H1 (cell line): ENCODE measurements at regions not wholly inside any gene's neighbourhood (a gene's known extent, or its start where the extent isn't known, plus 50 kb on each side); places are given as distances from the start of the nearest gene placed in this dataset.

Experiments used
- CTCF ChIA-PET: fragments of 300-600 bp; sonication (Branson Sonifier 250); formaldehyde crosslinking; loops from one replicate; lab custom pipeline; 2021; ENCODE audit not compliant: partially characterized antibody; lab: Charles Lee
- POLR2A ChIA-PET: fragments of 300-600 bp; sonication (Branson Sonifier 250); formaldehyde crosslinking; loops from one replicate; lab custom pipeline; 2021; ENCODE audit warnings: inconsistent platforms; ENCODE audit not compliant: partially characterized antibody; lab: Charles Lee
- DNase-seq, 2 experiments: peaks; one replicate each; pipeline versions ENCODE4 v3.0.0 to v3.0.0-alpha.2; 2010 to 2022; ENCODE audit warnings: low spot score in 2 of 2, low read depth in 1 of 2, mixed read lengths in 1 of 2
- FAIRE-seq: peaks from 2 replicates; lab custom pipeline; 2011; peaks lifted over from hg19 to GRCh38; lab: Jason Lieb, UNC
- H2AFZ ChIP-seq: 2 replicates; pipeline ENCODE4 v1.8.1; 2012; ENCODE audit warnings: low read length, inconsistent platforms
- H2AK5ac ChIP-seq: 2 replicates; pipeline ENCODE4 v1.6.1; 2013; ENCODE audit warnings: low read depth, low read length
- H2BK120ac ChIP-seq: replicated peaks from 2 replicates; pipeline ENCODE3; 2013; ENCODE audit warnings: low read depth, low read length, inconsistent platforms
- H2BK12ac ChIP-seq: 2 replicates; pipeline ENCODE4 v1.6.1; 2013; ENCODE audit warnings: low read depth, low read length
- H2BK15ac ChIP-seq: 2 replicates; pipeline ENCODE4 v1.6.1; 2013; ENCODE audit warnings: low read length
- H2BK20ac ChIP-seq: 2 replicates; pipeline ENCODE4 v1.6.1; 2013; ENCODE audit warnings: low read length
- H2BK5ac ChIP-seq: 2 replicates; pipeline ENCODE4 v1.6.1; 2013; ENCODE audit warnings: low read depth, low read length
- H3K14ac ChIP-seq: 2 replicates; pipeline ENCODE4 v1.6.1; 2013; ENCODE audit warnings: inconsistent platforms; ENCODE audit not compliant: insufficient read length
- H3K18ac ChIP-seq: 2 replicates; pipeline ENCODE4 v1.6.1; 2013; ENCODE audit warnings: low read length; ENCODE audit errors: extremely low read depth
- H3K23ac ChIP-seq: 2 replicates; pipeline ENCODE4 v1.6.1; 2013; ENCODE audit warnings: inconsistent platforms; ENCODE audit not compliant: insufficient read length
- H3K23me2 ChIP-seq: 2 replicates; pipeline ENCODE4 v1.6.1; 2013; ENCODE audit warnings: low read depth, low read length
- H3K27ac ChIP-seq: 2 replicates; pipeline ENCODE4 v1.6.1; 2011; ENCODE audit warnings: low read depth, low read length, inconsistent platforms
- H3K27me3 ChIP-seq, 4 experiments: replicated peaks in 1 of 4; 1 replicate in 1 of 4; 2 replicates in 3 of 4; pipeline versions ENCODE4 v1.6.1 to v1.8.1; 2011 to 2013; ENCODE audit warnings: low read length in 3 of 4, mild to moderate bottlenecking in 3 of 4, inconsistent platforms in 2 of 4, mixed read lengths in 2 of 4, moderate library complexity in 1 of 4; ENCODE audit not compliant: control insufficient read depth in 3 of 4, insufficient read depth in 3 of 4; ENCODE audit errors: extremely low read depth in 1 of 4
- H3K36me3 ChIP-seq, 4 experiments: 2 replicates each; pipeline versions ENCODE4 v1.6.1 to v1.8.1; 2011 to 2013; ENCODE audit warnings: mild to moderate bottlenecking in 4 of 4, low read length in 3 of 4, moderate library complexity in 2 of 4, control low read depth in 1 of 4, inconsistent platforms in 1 of 4; ENCODE audit not compliant: insufficient read depth in 4 of 4, control insufficient read depth in 2 of 4
- H3K4ac ChIP-seq: replicated peaks from 2 replicates; pipeline ENCODE3; 2013; ENCODE audit warnings: low read length, low read depth, mixed read lengths, inconsistent platforms; ENCODE audit not compliant: insufficient read length
- H3K4me1 ChIP-seq, 4 experiments: replicated peaks in 1 of 4; 1 replicate in 1 of 4; 2 replicates in 3 of 4; pipeline versions ENCODE4 v1.6.1 to v1.8.1; 2011 to 2013; ENCODE audit warnings: low read length in 3 of 4, inconsistent platforms in 2 of 4, mixed read lengths in 1 of 4; ENCODE audit not compliant: insufficient read depth in 4 of 4, control insufficient read depth in 3 of 4
- H3K4me2 ChIP-seq, 2 experiments: 2 replicates each; pipeline versions ENCODE4 v1.6.1 to v1.8.1; 2011 to 2013; ENCODE audit warnings: low read depth in 2 of 2, low read length in 2 of 2, control low read depth in 1 of 2, inconsistent platforms in 1 of 2, mild to moderate bottlenecking in 1 of 2; ENCODE audit not compliant: insufficient read depth in 1 of 2
- H3K4me3 ChIP-seq, 4 experiments: fragments of 200-600, 300-600 bp in 1 of 4; sonication (generic), shearing (Covaris generic), sonication (Bioruptor Twin) in 1 of 4; 2 replicates each; pipeline versions ENCODE4 v1.5.1 to v1.8.1; 2011 to 2016; ENCODE audit warnings: low read length in 4 of 4, low read depth in 3 of 4, control low read depth in 2 of 4, inconsistent platforms in 2 of 4, mild to moderate bottlenecking in 2 of 4, mixed read lengths in 1 of 4, moderate library complexity in 1 of 4; ENCODE audit not compliant: insufficient read depth in 2 of 4; ENCODE audit errors: extremely low read depth in 1 of 4
- H3K56ac ChIP-seq: replicated peaks from 2 replicates; pipeline ENCODE3; 2013; ENCODE audit warnings: low read depth, mild to moderate bottlenecking, mixed read lengths, low read length, inconsistent platforms; ENCODE audit not compliant: insufficient read length
- H3K79me1 ChIP-seq: 2 replicates; pipeline ENCODE4 v1.6.1; 2013; ENCODE audit warnings: low read depth, low read length, control low read depth
- H3K79me2 ChIP-seq, 2 experiments: 2 replicates each; pipeline versions ENCODE4 v1.6.1 to v1.8.1; 2012 to 2013; ENCODE audit warnings: low read length in 2 of 2, mild to moderate bottlenecking in 2 of 2, inconsistent platforms in 1 of 2; ENCODE audit not compliant: insufficient read depth in 2 of 2, control insufficient read depth in 1 of 2
- H3K9ac ChIP-seq, 4 experiments: replicated peaks in 1 of 4; 1 replicate in 1 of 4; 2 replicates in 3 of 4; pipeline versions ENCODE4 v1.6.1 to v1.8.1; 2011 to 2013; ENCODE audit warnings: low read depth in 3 of 4, low read length in 3 of 4, control low read depth in 2 of 4, mild to moderate bottlenecking in 2 of 4, moderate library complexity in 2 of 4, inconsistent platforms in 1 of 4; ENCODE audit errors: extremely low read depth in 1 of 4
- H3K9me3 ChIP-seq, 2 experiments: 2 replicates each; pipeline versions ENCODE4 v1.6.1 to v1.8.1; 2012 to 2013; ENCODE audit warnings: mild to moderate bottlenecking in 2 of 2, moderate library complexity in 2 of 2, control low read depth in 1 of 2, inconsistent platforms in 1 of 2, low read depth in 1 of 2, low read length in 1 of 2, mixed read lengths in 1 of 2; ENCODE audit not compliant: insufficient read depth in 2 of 2
- H4K20me1 ChIP-seq, 2 experiments: replicated peaks in 1 of 2; 2 replicates each; pipeline versions ENCODE3 to v1.8.1; 2011 to 2013; ENCODE audit warnings: inconsistent platforms in 2 of 2, low read length in 2 of 2, mild to moderate bottlenecking in 1 of 2; ENCODE audit not compliant: insufficient read depth in 2 of 2, control insufficient read depth in 1 of 2
- H4K5ac ChIP-seq: 2 replicates; pipeline ENCODE4 v1.6.1; 2013; ENCODE audit warnings: low read length, low read depth, mixed read lengths, inconsistent platforms; ENCODE audit not compliant: insufficient read length
- H4K8ac ChIP-seq: 2 replicates; pipeline ENCODE4 v1.8.0; 2013; ENCODE audit warnings: mild to moderate bottlenecking, moderate library complexity, low read length, inconsistent platforms; ENCODE audit not compliant: insufficient read depth; ENCODE audit errors: extremely low read depth
- H4K91ac ChIP-seq: replicated peaks from 2 replicates; pipeline ENCODE3; 2013; ENCODE audit warnings: low read length, mixed read lengths, inconsistent platforms; ENCODE audit not compliant: insufficient read length
- NRF1 ChIP-seq: IDR thresholded peaks from 2 replicates; pipeline ENCODE4 v1.6.1; 2011; ENCODE audit warnings: mild to moderate bottlenecking, low read depth, low read length, improper control_type of control experiment
- SIRT6 ChIP-seq: IDR thresholded peaks from one replicate; pipeline ENCODE4 v1.7.1; 2012; ENCODE audit warnings: low read length, inconsistent platforms
- SUZ12 ChIP-seq: fragments of 200-600 bp; sonication (generic); IDR thresholded peaks from 2 replicates; pipeline ENCODE4 v1.6.1; 2012; ENCODE audit warnings: mild to moderate bottlenecking, inconsistent platforms, low read length, moderate library complexity, mixed read lengths
- USF2 ChIP-seq: IDR thresholded peaks from 2 replicates; pipeline ENCODE4 v1.6.1; 2011; ENCODE audit warnings: low read length, improper control_type of control experiment
- WGBS, 2 experiments: shearing (Covaris generic) in 1 of 2; methylation state at CpG; one replicate each; pipeline versions ENCODE4 v1.1.6 to v1.1.7; 2013 to 2015; ENCODE audit warnings: low lambda C conversion rate in 2 of 2, mixed read lengths in 2 of 2, inconsistent platforms in 1 of 2, low coverage in 1 of 2, missing lambda C conversion rate in 1 of 2; ENCODE audit not compliant: insufficient replicate concordance in 2 of 2, insufficient coverage in 1 of 2, insufficient read length in 1 of 2; ENCODE audit errors: extremely low coverage in 1 of 2, missing lambda C conversion rate in 1 of 2; 5-methylcytosine and 5-hydroxymethylcytosine counted together

DNA sequence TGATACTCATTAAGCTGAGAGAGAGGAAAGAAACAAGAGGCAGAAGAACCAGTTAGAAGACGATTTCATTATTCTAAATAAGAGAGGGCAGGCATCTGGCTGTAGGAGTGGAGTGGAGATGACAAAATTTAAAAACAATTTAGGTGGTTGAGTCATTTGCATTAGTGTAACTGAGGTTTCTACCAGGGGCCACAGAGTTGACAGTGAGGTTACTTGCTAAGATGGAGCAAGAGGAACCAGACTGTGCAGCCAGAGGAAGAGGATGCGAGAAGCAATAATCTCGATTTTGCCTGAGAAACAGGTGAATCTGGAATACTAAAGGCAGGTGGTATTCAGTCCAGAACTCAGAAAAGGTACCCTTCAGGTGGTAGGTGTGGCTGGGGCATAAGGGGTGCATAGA lies 491.9 kb downstream of the MID1IP1 start:
- CTCF ChIA-PET = no interaction called here
- Histone ChIP-seq H3K79me2 (no peaks in the 10 kb centered on the region), H2AK5ac (no peak overlapping the region), H3K18ac (no peak overlapping the region), H3K27ac (no peak overlapping the region), H3K56ac (no peak overlapping the region), H3K27me3 (no peaks in the 10 kb centered on the region), H3K9ac (no peak overlapping the region), H3K23me2 (no peaks in the 10 kb centered on the region; the same call in 1 of the 2 replicates), H2BK20ac (no peak overlapping the region), H3K4me2 (no peak overlapping the region), H3K4ac (no peak overlapping the region), H3K4me3 (no peak overlapping the region), H3K14ac (no peak overlapping the region), H2BK12ac (no peak overlapping the region), H3K4me1 (no peaks in the 10 kb centered on the region), H3K23ac (no peak overlapping the region), H3K36me3 (no peaks in the 10 kb centered on the region), H2AFZ (no peak overlapping the region), H4K8ac (no peak overlapping the region), H3K79me1 (no peaks in the 10 kb centered on the region), H2BK120ac (no peak overlapping the region), H4K91ac (no peak overlapping the region), H3K9me3 (no peaks in the 10 kb centered on the region), H2BK15ac (no peak overlapping the region), H4K20me1 (no peaks in the 10 kb centered on the region), H4K5ac (no peak overlapping the region), H2BK5ac (no peak overlapping the region)
- no peak for DNase-seq
- POLR2A ChIA-PET = no interaction called here
- no peak for FAIRE-seq
- WGBS, 2 experiments = 96% methylated on average over 3 of the region's 3 CpGs; no CpG with 5 or more reads in 1 of the 2 experiments
- TF ChIP-seq SUZ12 = no peak
- TF ChIP-seq SIRT6 = no peak
- TF ChIP-seq USF2 = no peak
- no peak for TF ChIP-seq NRF1
